GM21619 (cell line): ENCODE measurements at regions not wholly inside any gene's neighbourhood (a gene's known extent, or its start where the extent isn't known, plus 50 kb on each side); places are given as distances from the start of the nearest gene placed in this dataset.
"Not testable (repeated sequence)": the region's sequence is repeated elsewhere in the genome, so short reads cannot be mapped to it uniquely, and the experiment has no call there.

Source experiments
- ATAC-seq: cut with Tn5 transposase; IDR thresholded peaks from one replicate; pipeline ENCODE4 v1.9.1; 2021; ENCODE audit not compliant: unreplicated experiment

GRCh38 chr2:105502625-105503334, 103.9 kb upstream of the FHL2 start:
- no peak for ATAC-seq

- ATAC-seq: no peak
Observed at GRCh38 chr2:105498281-105498846, 99.5 kb upstream of the FHL2 start.

GRCh38 chr2:105497094-105497493, 98.2 kb upstream of the FHL2 start:
- no peak for ATAC-seq

- no peak for ATAC-seq
Observed at GRCh38 chr2:105496271-105496670, 97.4 kb upstream of the FHL2 start.

- no peak for ATAC-seq
Observed at GRCh38 chr2:105494683-105495425, 96.0 kb upstream of the FHL2 start.

GRCh38 chr2:105490956-105491355, 92.1 kb upstream of the FHL2 start:
- no peak for ATAC-seq

- ATAC-seq: no peak
Observed at GRCh38 chr2:105490204-105490603, 91.4 kb upstream of the FHL2 start.

- no peak for ATAC-seq
Observed at GRCh38 chr2:105489168-105489878, 90.5 kb upstream of the FHL2 start.

- ATAC-seq: no peak
Observed at GRCh38 chr2:105488285-105488684, 89.4 kb upstream of the FHL2 start.

- no peak for ATAC-seq
Observed at GRCh38 chr2:105487142-105488069, 88.6 kb upstream of the FHL2 start.

- no peak for ATAC-seq
Observed at GRCh38 chr2:105486762-105487141, 87.9 kb upstream of the FHL2 start.

- no peak for ATAC-seq
Observed at GRCh38 chr2:105478670-105479069, 79.8 kb upstream of the FHL2 start.

- ATAC-seq: not testable (repeated sequence)
Observed at GRCh38 chr2:105477050-105477620, 78.3 kb upstream of the FHL2 start.

GRCh38 chr2:105473011-105473410, 74.2 kb upstream of the FHL2 start:
- ATAC-seq: no peak

- ATAC-seq: no peak
Observed at GRCh38 chr2:105470979-105471378, 72.1 kb upstream of the FHL2 start.

GRCh38 chr2:105469781-105470180, 70.9 kb upstream of the FHL2 start:
- no peak for ATAC-seq

- ATAC-seq: no peak
Observed at GRCh38 chr2:105468582-105469042, 69.8 kb upstream of the FHL2 start.

- no peak for ATAC-seq
Observed at GRCh38 chr2:105464325-105464724, 65.5 kb upstream of the FHL2 start.

- no peak for ATAC-seq
Observed at GRCh38 chr2:105460048-105460732, 61.3 kb upstream of the FHL2 start.

- ATAC-seq: no peak
Observed at GRCh38 chr2:105458076-105458475, 59.2 kb upstream of the FHL2 start.
